NCI-H748 (cell line): ENCODE measurements at regions not wholly inside any gene's neighbourhood (a gene's known extent, or its start where the extent isn't known, plus 50 kb on each side); places are given as distances from the start of the nearest gene placed in this dataset.

Experiments
- DNase-seq: peaks from one replicate; lab custom pipeline; 2025; ENCODE audit not compliant: unreplicated experiment; lab: John Stamatoyannopoulos, UW

- DNase-seq: no peak
Observed at GRCh38 chr9:107727086-107727780, 237.7 kb upstream of the KLF4 start.

- no peak for DNase-seq
Observed at GRCh38 chr9:107723015-107723414, 233.4 kb upstream of the KLF4 start.

- DNase-seq: no peak
Observed at GRCh38 chr9:107721705-107722245, 232.2 kb upstream of the KLF4 start.

- DNase-seq: no peak
Observed at GRCh38 chr9:107720501-107720900, 230.9 kb upstream of the KLF4 start.

- no peak for DNase-seq
Observed at GRCh38 chr9:107717529-107718314, 228.2 kb upstream of the KLF4 start.

- DNase-seq: no peak
Observed at GRCh38 chr9:107715740-107716139, 226.2 kb upstream of the KLF4 start.

- no peak for DNase-seq
Observed at GRCh38 chr9:107713470-107713869, 223.9 kb upstream of the KLF4 start.

GRCh38 chr9:107712390-107712789 lies 222.8 kb upstream of the KLF4 start:
- DNase-seq: no peak

GRCh38 chr9:107711542-107711941 lies 222.0 kb upstream of the KLF4 start:
- DNase-seq: peak; percentile 8

- DNase-seq: no peak
Observed at GRCh38 chr9:107710953-107711352, 221.4 kb upstream of the KLF4 start.

GRCh38 chr9:107710546-107710945 lies 221.0 kb upstream of the KLF4 start:
- no peak for DNase-seq

- DNase-seq: no peak
Observed at GRCh38 chr9:107708791-107709190, 219.2 kb upstream of the KLF4 start.

- no peak for DNase-seq
Observed at GRCh38 chr9:107707915-107708441, 218.4 kb upstream of the KLF4 start.

GRCh38 chr9:107707428-107707837 lies 217.9 kb upstream of the KLF4 start:
- no peak for DNase-seq

GRCh38 chr9:107706701-107707427 lies 217.3 kb upstream of the KLF4 start:
- DNase-seq: no peak

- DNase-seq: no peak
Observed at GRCh38 chr9:107705521-107705920, 216.0 kb upstream of the KLF4 start.

GRCh38 chr9:107704774-107705173 lies 215.2 kb upstream of the KLF4 start:
- no peak for DNase-seq

GRCh38 chr9:107703651-107704050 lies 214.1 kb upstream of the KLF4 start:
- DNase-seq: no peak

GRCh38 chr9:107700847-107701246 lies 211.3 kb upstream of the KLF4 start:
- DNase-seq: no peak

- DNase-seq: no peak
Observed at GRCh38 chr9:107699231-107699630, 209.7 kb upstream of the KLF4 start.

GRCh38 chr9:107698779-107699178 lies 209.2 kb upstream of the KLF4 start:
- peak; percentile 64 for DNase-seq
